ENCODE measurements at regions not wholly inside any gene's neighbourhood (a gene's known extent, or its start where the extent isn't known, plus 50 kb on each side); places are given as distances from the start of the nearest gene placed in this dataset.

GRCh38 chr6:139680819-139681218 lies 306.4 kb upstream of the CITED2 start:
- no peak for DNase-seq (ENCODE audit: low read depth in 2 of 2)

- DNase-seq (ENCODE audit: low read depth in 2 of 2), result no peak
These were observed 305.2 kb upstream of the CITED2 start for GRCh38 chr6:139679516-139680179.

DNA sequence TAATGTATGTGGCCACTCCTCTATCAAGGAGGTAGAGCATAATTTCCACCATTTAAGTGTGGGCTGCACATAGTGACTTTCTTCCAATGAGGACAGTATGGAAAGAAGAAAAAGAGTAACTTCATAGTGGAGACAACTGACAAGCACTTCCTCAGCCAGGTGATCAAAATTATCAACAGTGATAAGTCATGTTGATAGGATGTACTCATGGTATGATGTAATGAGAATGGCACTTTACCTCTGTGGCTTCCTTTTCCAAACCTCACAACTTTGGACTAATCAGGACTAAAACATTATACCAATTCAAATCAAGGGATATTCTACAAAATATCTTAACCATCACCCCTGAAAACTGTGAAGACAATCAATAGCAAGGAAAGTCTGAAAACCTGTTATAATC lies 302.3 kb upstream of the CITED2 start:
- DNase-seq (ENCODE audit: low read depth in 2 of 2), result no peak

GRCh38 chr6:139666284-139666683 lies 291.8 kb upstream of the CITED2 start:
- DNase-seq (ENCODE audit: low read depth in 2 of 2), result no peak

GRCh38 chr6:139663996-139664395 lies 289.5 kb upstream of the CITED2 start:
- DNase-seq (ENCODE audit: low read depth in 2 of 2), result no peak

DNA sequence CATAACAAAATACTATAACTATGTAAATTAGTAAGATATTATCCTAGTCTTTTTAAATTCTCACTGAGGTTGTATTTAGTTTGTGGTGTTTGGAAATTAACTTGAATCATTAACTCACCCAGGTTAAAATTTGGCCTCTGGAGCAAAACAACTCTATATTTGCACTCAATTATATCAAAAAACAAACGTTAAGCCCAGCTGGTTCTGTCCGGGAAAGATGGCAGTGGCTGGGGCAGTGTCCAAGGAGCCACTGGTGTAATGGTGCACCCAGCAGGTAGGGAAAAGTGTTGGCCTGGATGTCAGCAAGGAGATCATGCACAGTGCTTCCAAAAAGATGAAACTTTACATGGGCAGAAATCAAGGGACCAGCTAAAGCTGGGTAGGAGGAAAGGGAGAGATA lies 285.3 kb upstream of the CITED2 start:
- DNase-seq (ENCODE audit: low read depth in 2 of 2), result no peak

- no peak for DNase-seq (ENCODE audit: low read depth in 2 of 2)
These were observed 284.7 kb upstream of the CITED2 start for GRCh38 chr6:139659196-139659595.

DNA sequence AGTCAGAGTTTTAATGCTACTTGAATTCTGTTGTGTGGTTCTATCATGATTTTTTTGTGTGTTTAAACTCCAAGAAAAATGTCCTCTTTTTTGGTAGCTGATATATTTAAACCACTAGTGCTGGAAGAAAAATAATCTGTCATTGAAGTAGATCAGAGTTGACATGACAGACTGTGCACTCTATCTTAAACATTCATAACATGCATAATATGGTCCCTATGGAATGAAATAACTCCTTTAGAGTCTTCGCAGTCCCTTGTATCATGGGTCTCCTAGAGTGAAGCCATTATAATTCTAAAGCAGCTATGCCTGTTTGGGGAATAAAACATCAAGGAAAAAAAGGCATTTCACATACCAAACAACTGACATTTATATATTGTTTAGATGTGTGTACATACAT lies 282.7 kb upstream of the CITED2 start:
- DNase-seq (ENCODE audit: low read depth in 2 of 2), result no peak

DNA sequence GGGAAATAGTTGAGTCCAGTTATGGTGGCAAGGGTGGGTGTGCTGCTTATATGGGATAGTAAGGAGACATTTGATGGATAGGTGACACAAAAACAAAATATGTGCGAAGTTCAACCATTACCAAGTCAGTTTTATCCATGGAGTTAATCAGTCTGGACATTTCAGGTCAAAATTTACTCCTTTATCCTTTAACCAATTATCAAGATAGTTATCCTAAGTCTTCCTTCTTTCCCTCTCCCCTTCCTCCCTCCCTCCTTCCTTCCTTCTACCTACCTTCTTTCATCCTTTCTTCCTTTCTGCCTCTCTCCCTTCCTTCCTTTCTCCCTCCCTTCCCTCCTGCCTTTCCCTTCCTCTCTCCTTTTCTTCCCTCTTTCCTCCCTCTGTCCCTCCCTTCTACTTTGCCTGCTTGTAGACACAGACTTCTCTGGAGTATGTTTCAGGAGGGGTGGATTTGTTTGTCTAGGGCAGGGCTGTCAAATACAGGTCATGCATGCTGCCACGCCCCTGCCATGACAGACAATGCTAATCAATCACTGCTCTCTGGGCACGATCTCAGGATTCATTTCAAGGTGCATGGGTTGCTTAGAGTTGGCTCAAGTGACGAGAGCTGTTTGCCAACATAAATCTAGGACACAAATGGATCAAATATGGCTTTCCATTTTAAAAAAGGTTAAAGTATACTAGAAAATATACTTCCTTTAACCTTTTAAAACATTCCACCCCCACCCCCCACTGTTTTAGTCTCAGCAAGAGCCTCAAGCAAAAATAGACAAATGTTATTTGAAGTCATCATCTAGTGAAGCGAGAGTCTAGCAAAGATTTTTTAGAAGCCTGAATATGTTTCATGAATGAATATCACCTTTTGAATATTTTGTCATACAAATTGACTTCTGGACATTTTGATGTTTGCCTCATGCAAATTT lies 281.6 kb upstream of the CITED2 start:
- no peak for DNase-seq (ENCODE audit: low read depth in 2 of 2)

- DNase-seq (ENCODE audit: low read depth in 2 of 2), result no peak
These were observed 280.7 kb upstream of the CITED2 start for GRCh38 chr6:139654888-139655782.

DNA sequence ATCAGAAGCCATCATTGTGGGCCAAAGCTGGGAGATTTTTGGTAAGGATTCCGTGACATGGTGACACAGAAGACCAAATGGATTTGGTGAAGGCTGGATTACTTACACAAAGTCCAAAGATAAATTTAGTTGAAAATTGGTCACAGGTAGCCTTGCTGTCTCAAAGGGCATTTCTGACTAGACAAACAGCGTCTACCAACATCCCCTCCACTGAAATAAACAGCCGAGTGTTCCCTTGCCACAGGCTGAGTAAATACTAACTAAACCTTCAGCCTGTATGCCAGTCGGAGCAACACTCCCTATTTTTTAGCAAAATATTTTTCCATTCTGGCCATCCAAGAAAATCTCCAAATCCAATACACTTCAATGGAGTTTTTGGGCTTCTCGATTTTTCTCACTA lies 279.9 kb upstream of the CITED2 start:
- no peak for DNase-seq (ENCODE audit: low read depth in 2 of 2)

GRCh38 chr6:139653111-139653510 lies 278.7 kb upstream of the CITED2 start:
- no peak for DNase-seq (ENCODE audit: low read depth in 2 of 2)

DNA sequence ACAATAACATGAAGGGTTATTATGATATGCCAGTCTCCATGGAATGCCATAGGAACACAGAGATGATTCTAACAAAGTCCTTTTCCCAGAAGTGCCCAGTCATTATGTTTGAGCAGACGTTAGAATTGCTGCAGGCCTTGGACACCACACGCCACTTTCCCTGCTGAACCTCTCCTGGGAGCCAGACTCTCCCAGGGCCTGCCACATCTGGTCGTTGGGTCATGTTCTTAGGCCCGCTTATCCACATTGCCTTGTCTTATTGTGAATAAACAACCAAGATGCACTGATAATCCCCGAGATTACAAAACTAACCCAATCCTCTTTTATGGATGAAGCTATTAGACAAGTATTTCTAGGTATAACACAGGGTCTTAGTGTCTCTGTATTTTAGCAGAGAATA lies 276.5 kb upstream of the CITED2 start:
- DNase-seq (ENCODE audit: low read depth in 2 of 2), result no peak

DNA sequence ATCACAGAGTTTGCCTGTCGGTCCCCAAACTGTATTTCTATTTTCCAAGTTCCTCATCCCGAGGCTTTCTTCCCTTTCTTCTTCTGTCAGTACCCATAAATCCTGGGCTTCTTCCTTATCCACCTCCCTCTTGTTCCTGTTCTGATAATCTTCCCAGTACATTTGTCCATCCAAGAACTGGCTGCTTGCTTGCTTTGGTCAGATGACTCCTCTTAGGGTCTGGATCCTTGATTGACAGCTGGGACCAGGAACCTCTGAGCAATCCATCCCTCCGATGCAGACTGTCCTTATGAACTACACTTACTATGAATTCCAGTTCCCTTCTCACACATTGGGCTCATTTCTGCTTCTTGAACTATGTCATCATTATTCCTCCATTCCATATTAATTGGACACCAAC lies 275.3 kb upstream of the CITED2 start:
- DNase-seq (ENCODE audit: low read depth in 2 of 2), result no peak

- DNase-seq (ENCODE audit: low read depth in 2 of 2), result no peak
These were observed 274.7 kb upstream of the CITED2 start for GRCh38 chr6:139649128-139649527.

DNA sequence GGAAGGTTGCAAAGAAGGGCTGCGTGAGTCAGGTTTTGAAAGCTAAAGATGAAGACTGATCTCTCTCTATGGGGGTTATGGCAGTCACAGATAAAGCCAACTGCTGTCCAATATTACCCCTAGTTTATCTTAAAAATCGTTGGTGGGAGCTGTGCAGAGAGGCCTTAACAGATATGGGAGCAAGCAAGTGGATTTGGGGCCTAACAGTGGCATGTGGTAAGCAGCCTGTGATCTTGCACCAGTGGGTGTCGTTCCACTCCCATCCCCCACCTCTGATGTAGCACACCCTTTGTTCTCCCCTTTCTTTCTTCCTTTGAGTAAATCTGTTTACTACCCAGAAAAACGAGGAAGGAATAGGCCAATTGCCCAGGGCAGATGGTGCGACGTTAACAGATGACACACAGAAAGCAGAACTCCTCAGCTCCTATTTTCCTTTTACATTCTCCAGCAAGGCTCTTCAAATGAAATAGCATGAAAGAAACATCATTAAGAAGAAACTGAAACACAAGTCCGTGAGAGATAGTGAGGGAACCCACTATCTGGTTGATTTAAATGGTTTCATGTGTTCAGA lies 274.1 kb upstream of the CITED2 start:
- DNase-seq (ENCODE audit: low read depth in 2 of 2), result no peak

DNA sequence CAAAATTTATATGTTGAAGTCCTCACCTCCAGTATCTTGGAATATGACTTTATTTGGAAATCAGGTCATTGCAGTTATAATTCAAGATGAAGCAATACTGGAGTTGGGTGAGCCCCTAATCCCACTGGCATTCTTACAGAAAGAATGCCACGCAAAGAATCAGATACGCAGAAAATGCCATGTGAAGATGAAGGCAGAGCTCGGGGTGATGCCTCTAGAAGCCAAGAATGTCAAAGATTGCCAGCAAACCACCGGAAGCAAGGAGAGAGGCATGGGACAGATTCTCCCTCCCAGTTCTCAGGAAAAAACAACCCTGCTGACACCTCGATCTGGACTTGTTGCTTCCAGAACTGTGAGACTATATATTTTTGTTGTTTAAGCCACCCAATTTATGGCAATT lies 273.4 kb upstream of the CITED2 start:
- no peak for DNase-seq (ENCODE audit: low read depth in 2 of 2)

DNA sequence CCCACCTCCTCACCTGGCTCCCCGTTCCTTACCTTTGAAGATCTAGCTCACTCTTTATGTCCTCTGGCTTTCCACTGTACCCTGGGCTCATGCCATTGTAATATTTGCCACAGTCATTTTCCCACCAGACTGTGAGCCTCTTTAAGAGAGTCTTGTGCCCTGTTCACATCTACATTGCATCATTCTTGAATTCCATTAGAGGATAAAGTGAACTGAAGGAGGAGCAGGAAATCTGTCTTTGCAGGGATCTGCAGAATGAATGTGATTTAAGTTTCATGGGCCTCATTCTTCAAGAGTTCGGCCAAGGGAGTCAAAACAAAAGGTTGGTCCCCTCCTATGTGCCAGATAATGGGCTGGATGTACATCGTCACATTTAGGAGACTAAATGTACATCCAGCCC lies 272.6 kb upstream of the CITED2 start:
- no peak for DNase-seq (ENCODE audit: low read depth in 2 of 2)

GRCh38 chr6:139644821-139645220 lies 270.4 kb upstream of the CITED2 start:
- DNase-seq (ENCODE audit: low read depth in 2 of 2), result no peak

DNA sequence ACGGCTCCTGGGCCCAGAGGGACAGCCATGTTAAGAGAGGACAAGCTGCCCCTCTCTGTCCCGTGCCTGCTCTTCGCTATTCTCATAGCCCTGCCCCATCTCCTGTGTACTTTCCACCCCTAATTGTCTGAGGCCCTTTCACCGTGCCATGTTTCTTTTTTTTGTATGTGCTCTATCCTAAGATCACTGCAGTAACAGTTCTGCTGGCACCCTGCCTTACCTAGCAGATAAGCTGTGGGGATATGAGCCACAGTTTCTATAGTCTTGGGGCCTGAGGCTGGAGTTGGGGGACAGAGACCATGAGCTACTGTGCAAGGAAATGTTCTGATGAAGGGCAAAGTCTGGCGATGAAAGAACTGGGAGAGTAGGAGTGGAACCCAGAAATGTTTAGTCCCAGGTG lies 269.5 kb upstream of the CITED2 start:
- DNase-seq (ENCODE audit: low read depth in 2 of 2), result no peak

DNA sequence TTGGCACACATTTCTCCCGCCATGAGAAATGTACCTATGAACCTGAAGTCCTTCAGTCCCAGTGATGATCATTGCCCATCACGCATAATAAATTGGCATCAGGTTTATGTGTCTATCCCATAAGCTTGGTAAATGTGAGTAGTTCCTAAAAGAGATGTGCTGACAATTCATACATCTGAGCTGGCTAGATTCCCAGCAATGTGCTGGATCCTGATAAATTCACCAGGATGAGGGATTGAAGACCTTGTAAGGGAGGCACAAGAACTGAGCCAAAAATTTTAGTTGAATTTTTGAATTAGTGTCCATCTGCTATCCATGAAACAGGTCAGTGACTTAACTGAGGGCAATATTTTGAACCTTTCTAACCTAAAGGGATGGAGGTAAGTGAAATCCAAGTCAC lies 267.9 kb upstream of the CITED2 start:
- no peak for DNase-seq (ENCODE audit: low read depth in 2 of 2)

DNA sequence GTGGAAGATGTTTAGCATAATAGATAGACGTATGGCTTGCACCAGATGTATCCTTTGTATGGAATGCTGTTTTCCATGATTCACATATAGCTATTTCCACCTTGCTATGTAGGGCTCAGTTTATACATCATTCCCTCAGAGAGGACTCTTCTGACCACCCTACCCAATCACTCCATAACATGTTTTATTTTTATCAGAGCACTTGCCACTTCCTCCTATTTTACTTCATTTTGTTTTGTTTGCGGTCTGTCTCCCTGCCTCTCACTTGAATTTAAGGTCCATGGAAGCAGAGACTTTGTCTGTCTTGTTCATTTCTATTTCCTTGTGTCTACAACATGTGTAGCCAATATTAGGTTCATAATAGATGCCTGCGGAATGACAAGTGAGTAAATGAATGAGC lies 266.9 kb upstream of the CITED2 start:
- DNase-seq (ENCODE audit: low read depth in 2 of 2), result no peak

All from stimulated activated CD8-positive, alpha-beta memory T cell treated with anti-CD3 and anti-CD28 coated beads, Interleukin-7, amount 100 ng/mL, for 4 hours (primary cell).